ENCODE measurements at regions not wholly inside any gene's neighbourhood (a gene's known extent, or its start where the extent isn't known, plus 50 kb on each side); places are given as distances from the start of the nearest gene placed in this dataset.

DNA sequence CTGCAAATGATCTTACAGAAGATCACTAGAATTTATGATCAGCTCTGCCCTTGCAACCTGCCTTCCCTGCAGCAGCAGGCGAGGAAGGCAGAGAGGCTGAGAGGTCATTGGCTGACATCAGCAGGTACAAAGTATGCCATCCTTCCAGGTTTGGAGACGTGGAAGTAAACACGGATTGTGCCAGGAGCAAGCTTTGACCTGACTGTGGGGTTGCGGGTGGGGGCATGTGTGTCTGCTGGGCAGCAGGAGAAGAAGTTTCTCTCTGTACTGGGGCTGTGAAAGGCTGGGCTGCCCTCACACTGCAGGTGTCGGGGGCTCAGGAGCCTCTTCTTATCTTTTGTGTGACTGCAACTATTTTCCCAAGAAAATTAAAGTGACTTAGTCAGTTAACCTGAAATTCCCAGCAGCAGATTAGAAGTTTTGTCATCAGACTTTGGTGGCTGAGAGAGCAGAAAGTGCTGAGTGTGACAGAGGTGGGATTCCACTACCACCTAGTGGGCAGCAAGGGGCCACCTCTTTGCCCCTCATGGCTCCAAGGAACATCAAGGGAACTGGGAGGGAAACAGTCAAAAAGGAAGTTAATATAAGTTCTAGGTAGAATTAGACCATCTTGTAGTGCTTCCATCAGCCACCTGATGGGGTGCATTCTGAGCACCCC lies 565.9 kb downstream of the ETS1 start:
- H3K27ac Mint-ChIP-seq = no peak overlapping the region
- H3K4me1 Mint-ChIP-seq (ENCODE audit: low read depth) = no peaks in the 10 kb centered on the region
- no peak for DNase-seq (ENCODE audit: low spot score)
- intact Hi-C loops (cut with micrococcal nuclease) = no loop called here
- H3K36me3 Mint-ChIP-seq (ENCODE audit: low read depth) = no peaks in the 10 kb centered on the region
- H3K4me3 Mint-ChIP-seq = no peak overlapping the region
- H3K27me3 Mint-ChIP-seq (ENCODE audit: insufficient read depth) = peaks cover 14% of the 10 kb centered on the region
- H3K9me3 Mint-ChIP-seq = no peaks in the 10 kb centered on the region

DNA sequence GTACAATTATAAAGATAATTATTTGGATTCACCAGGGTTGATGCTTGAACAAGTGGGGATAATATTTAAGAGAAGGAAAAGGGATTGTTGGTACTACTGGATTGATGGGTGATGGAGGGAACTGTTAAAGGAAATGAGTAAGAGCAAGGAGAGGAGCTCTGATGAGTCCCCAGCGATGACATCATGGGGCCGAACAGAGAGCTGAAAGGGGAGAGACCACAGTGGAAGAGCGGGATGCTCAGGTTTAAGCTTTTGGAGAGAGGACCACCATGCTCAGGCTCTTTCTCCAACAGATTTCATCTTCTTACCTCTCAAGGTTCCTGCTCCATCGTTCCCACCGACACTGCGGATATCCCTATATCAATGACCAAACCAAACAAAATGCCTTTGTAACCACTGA lies 568.7 kb downstream of the ETS1 start:
- intact Hi-C loops (cut with micrococcal nuclease) = no loop called here
- H3K4me3 Mint-ChIP-seq = no peak overlapping the region
- H3K9me3 Mint-ChIP-seq = no peaks in the 10 kb centered on the region
- no peak for DNase-seq (ENCODE audit: low spot score)
- H3K27me3 Mint-ChIP-seq (ENCODE audit: insufficient read depth) = peaks cover 18% of the 10 kb centered on the region
- H3K4me1 Mint-ChIP-seq (ENCODE audit: low read depth) = no peaks in the 10 kb centered on the region
- H3K27ac Mint-ChIP-seq = no peak overlapping the region
- no peaks in the 10 kb centered on the region for H3K36me3 Mint-ChIP-seq (ENCODE audit: low read depth)

DNA sequence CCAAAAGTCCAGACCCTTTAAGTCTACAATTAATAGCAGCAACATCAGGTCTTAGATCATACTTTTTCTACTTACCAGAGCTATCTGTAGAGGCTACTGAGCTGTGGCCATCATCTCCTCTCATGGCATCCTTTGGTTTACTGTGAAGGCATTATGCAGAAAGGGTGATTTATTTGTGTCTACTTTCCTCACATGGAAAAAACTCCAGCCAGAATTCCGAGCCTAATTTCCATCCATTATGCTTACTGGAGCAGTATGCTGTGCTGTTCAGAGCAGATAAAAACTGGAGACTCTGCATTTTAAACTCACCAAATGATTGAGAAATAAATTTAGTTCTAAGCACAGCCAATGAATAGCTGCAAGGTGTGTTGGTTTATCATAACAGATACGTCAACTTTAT lies 581.8 kb downstream of the ETS1 start:
- no peak overlapping the region for H3K4me3 Mint-ChIP-seq
- intact Hi-C loops (cut with micrococcal nuclease) = no loop called here
- peaks cover 16% of the 10 kb centered on the region for H3K27me3 Mint-ChIP-seq (ENCODE audit: insufficient read depth)
- no peak overlapping the region for H3K27ac Mint-ChIP-seq
- DNase-seq (ENCODE audit: low spot score) = no peak
- peaks cover 22% of the 10 kb centered on the region for H3K9me3 Mint-ChIP-seq
- H3K36me3 Mint-ChIP-seq (ENCODE audit: low read depth) = no peaks in the 10 kb centered on the region
- H3K4me1 Mint-ChIP-seq (ENCODE audit: low read depth) = no peaks in the 10 kb centered on the region

DNA sequence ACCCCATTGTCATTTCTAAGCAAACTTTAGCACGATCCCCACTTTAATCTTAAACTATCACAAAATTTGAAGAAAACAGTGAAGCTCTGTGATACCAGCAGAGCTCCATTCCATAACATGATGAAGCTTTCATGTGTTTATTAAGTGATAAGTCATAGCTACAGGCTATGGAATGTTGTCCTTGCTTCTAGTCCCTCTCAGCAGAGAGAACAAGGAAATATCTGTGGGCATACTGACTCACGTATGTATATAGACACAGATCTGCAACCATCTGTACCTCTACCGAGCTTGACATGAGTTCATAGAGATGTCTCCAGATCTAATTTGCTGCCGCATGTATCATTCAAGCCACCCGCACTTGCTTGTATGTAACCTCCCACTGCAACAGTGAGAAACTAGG lies 588.9 kb downstream of the ETS1 start:
- Mint-ChIP-seq H3K27me3 (ENCODE audit: insufficient read depth) (peaks cover 10% of the 10 kb centered on the region), H3K4me1 (ENCODE audit: low read depth) (no peaks in the 10 kb centered on the region)
- intact Hi-C loops (cut with micrococcal nuclease) = no loop called here

DNA sequence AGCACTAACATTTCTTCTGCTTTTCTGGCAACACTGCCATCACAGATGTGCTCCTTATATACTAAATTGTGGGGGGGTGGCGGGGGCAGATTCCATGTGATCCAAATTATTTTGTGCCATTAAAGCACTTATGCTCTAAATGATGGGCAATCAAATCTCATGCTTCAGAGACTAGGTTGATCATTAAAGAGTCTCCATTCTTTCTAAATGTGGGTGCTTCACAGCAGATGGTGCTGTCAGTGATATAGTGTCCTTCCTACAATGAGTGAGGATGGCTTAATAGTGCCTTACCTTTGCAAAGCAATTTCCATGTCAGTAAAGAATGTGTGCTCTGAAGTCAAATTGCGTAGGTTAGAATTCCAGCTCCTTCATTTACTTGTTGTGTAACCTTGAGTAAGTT lies 589.8 kb downstream of the ETS1 start:
- Mint-ChIP-seq H3K9me3 (no peaks in the 10 kb centered on the region), H3K27ac (no peak overlapping the region), H3K27me3 (ENCODE audit: insufficient read depth) (peaks cover 10% of the 10 kb centered on the region), H3K4me1 (ENCODE audit: low read depth) (no peaks in the 10 kb centered on the region), H3K4me3 (no peak overlapping the region), H3K36me3 (ENCODE audit: low read depth) (no peaks in the 10 kb centered on the region)
- DNase-seq (ENCODE audit: low spot score) = no peak
- intact Hi-C loops (cut with micrococcal nuclease) = no loop called here

More for the DNA sequence above, 588.9 kb downstream of the ETS1 start:
- Mint-ChIP-seq H3K4me3 (no peak overlapping the region), H3K9me3 (no peaks in the 10 kb centered on the region), H3K36me3 (ENCODE audit: low read depth) (no peaks in the 10 kb centered on the region), H3K27ac (no peak overlapping the region)
- no peak for DNase-seq (ENCODE audit: low spot score)

DNA sequence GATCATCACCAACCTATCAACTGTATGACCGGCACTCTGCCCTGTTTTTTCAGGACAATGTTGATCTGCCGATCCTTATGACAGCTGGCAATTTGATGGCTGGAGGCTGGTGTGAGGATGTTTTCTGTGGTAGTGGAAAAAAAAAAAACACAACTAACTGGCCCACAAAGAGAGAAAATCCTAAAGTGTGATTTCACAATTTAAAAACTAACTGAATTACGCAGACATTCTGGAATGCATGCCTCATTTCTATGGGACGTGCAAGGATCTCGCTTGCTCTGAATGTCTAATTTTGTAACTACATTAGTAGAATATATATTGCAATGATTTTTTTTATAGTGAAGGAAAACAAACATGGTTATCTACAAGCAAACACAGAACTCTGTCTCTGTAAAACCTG lies 590.5 kb downstream of the ETS1 start:
- H3K27me3 Mint-ChIP-seq (ENCODE audit: insufficient read depth) = peaks cover 7% of the 10 kb centered on the region
- DNase-seq (ENCODE audit: low spot score) = no peak
- intact Hi-C loops (cut with micrococcal nuclease) = no loop called here
- no peaks in the 10 kb centered on the region for H3K9me3 Mint-ChIP-seq
- H3K4me3 Mint-ChIP-seq = no peak overlapping the region
- H3K4me1 Mint-ChIP-seq (ENCODE audit: low read depth) = no peaks in the 10 kb centered on the region
- H3K36me3 Mint-ChIP-seq (ENCODE audit: low read depth) = no peaks in the 10 kb centered on the region
- no peak overlapping the region for H3K27ac Mint-ChIP-seq

DNA sequence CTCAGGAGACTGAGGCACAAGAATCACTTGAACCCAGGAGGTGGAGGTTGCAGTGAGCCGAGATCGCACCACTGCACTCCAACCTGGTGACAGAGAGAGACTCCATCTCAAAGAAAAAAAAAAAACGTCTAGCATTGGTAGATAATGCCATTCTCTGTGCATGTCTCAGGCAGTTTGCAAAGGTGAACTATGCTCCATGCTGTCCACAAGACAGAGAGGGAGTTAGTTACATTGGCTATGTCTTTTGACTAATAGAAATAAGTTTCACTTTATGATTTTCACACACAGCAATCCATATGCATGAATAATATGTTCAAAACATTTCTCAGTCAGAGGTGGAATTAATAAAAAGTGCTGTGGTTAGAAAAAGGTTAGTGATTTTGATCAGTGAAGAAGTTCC lies 591.4 kb downstream of the ETS1 start:
- intact Hi-C loops (cut with micrococcal nuclease) = no loop called here
- H3K36me3 Mint-ChIP-seq (ENCODE audit: low read depth) = no peaks in the 10 kb centered on the region
- H3K4me1 Mint-ChIP-seq (ENCODE audit: low read depth) = no peaks in the 10 kb centered on the region
- peaks cover 7% of the 10 kb centered on the region for H3K27me3 Mint-ChIP-seq (ENCODE audit: insufficient read depth)
- no peak overlapping the region for H3K27ac Mint-ChIP-seq
- DNase-seq (ENCODE audit: low spot score) = no peak
- H3K4me3 Mint-ChIP-seq = no peak overlapping the region
- no peaks in the 10 kb centered on the region for H3K9me3 Mint-ChIP-seq

DNA sequence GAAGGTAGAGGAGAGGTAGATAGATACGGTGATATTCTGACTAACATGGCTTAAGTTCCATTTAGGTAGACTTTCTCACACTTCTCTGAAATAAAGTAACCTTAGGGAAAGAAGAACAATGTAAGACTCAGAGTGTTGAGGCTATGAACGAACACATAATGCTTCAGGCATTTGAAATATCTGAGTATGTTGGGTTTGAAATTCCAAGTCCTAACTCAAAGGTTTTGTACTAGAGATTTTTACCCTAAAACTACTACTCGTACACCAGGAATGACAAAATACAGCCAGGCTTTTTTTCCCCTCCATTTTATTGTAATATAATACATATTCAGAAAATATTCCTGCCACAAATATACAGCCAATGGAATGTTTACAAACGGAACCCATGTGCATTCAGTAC lies 592.6 kb downstream of the ETS1 start:
- Mint-ChIP-seq H3K27ac (no peak overlapping the region), H3K4me1 (ENCODE audit: low read depth) (no peaks in the 10 kb centered on the region), H3K27me3 (ENCODE audit: insufficient read depth) (peaks cover 7% of the 10 kb centered on the region), H3K36me3 (ENCODE audit: low read depth) (no peaks in the 10 kb centered on the region), H3K4me3 (no peak overlapping the region), H3K9me3 (no peaks in the 10 kb centered on the region)
- intact Hi-C loops (cut with micrococcal nuclease) = no loop called here
- no peak for DNase-seq (ENCODE audit: low spot score)

DNA sequence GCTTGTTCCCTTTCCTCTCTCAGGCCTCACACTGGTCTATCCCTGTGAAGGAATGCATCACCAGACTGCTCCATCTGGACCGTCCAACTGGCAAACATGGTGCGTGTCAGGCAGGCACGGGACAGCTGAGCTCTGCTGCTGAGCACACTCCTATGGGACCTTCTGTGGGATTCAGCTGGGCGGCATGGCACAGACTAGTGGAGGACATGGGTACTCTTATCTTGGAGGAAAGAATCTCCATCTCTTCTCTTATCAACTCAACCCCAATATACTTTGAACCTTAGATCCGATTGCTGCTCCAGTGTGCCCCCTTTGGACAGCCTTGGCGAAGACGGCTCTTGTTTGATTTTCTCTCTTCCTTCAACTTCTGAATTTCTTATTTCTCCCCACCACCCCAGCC lies 593.6 kb downstream of the ETS1 start:
- Mint-ChIP-seq H3K9me3 (no peaks in the 10 kb centered on the region), H3K4me1 (ENCODE audit: low read depth) (no peaks in the 10 kb centered on the region), H3K27me3 (ENCODE audit: insufficient read depth) (peaks cover 7% of the 10 kb centered on the region), H3K4me3 (no peak overlapping the region), H3K27ac (no peak overlapping the region), H3K36me3 (ENCODE audit: low read depth) (no peaks in the 10 kb centered on the region)
- no peak for DNase-seq (ENCODE audit: low spot score)
- intact Hi-C loops (cut with micrococcal nuclease) = no loop called here

DNA sequence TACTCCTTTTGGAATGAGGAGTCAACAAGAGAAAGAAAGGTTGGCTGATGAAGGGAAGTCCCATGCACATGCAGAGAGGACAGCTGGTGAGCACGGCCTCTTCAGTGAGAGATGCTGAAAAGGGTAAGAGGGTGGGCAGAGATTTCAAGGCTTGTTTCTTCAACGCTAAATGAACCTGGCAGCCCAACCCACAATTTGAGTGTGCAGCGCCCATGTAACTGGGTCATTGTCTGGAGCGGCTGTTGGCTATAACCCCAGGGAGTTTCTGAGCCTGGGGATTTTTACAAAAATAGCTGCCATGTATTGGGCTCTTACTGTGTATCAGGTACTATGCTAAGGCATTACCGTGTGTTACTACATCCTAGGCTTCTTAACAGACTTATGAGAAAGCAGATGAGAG lies 594.1 kb downstream of the ETS1 start:
- intact Hi-C loops (cut with micrococcal nuclease) = no loop called here
- H3K9me3 Mint-ChIP-seq = no peaks in the 10 kb centered on the region
- no peak overlapping the region for H3K4me3 Mint-ChIP-seq
- DNase-seq (ENCODE audit: low spot score) = no peak
- no peak overlapping the region for H3K27ac Mint-ChIP-seq
- no peaks in the 10 kb centered on the region for H3K4me1 Mint-ChIP-seq (ENCODE audit: low read depth)
- H3K36me3 Mint-ChIP-seq (ENCODE audit: low read depth) = no peaks in the 10 kb centered on the region
- H3K27me3 Mint-ChIP-seq (ENCODE audit: insufficient read depth) = peaks cover 7% of the 10 kb centered on the region

DNA sequence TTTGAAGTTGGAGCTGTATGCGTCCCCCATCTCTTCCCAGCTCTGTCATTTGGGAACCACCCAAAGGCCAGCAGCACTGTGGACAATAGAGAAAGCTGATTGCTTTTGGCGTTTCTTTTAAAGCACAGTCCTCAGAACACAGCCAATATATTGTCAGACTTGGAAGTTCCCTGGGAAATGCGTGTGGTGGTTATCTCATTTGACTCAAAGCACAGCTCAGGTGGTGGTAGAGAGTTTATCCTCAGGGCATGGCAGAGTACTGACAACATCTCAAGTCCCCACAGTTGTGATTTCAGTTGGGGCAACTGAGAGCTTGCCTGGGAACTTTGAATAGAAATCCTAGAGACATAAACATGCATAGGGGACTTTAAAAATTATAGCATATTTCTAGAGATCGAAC lies 601.3 kb downstream of the ETS1 start:
- Mint-ChIP-seq H3K27ac (no peak overlapping the region), H3K4me3 (no peak overlapping the region), H3K9me3 (no peaks in the 10 kb centered on the region), H3K27me3 (ENCODE audit: insufficient read depth) (no peaks in the 10 kb centered on the region), H3K36me3 (ENCODE audit: low read depth) (no peaks in the 10 kb centered on the region), H3K4me1 (ENCODE audit: low read depth) (no peaks in the 10 kb centered on the region)
- intact Hi-C loops (cut with micrococcal nuclease) = no loop called here
- no peak for DNase-seq (ENCODE audit: low spot score)

DNA sequence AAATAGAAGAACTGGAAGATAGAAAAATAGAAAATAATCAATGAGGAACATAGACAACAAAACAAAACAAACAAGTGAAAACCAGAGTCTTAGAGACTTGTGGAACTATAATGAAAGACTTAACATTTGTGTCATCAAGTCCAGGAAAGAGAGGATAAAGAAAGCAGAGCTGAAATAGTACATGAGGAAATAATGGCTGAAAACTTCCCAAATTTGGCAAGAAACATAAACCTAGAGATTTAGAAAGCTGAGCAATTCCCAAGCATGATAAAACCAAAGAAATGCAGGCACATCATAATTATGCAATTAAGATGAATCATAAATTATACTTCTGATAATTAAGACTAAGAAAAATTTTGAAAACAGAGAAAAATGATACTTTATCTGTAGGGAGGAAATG lies 614.5 kb downstream of the ETS1 start:
- Mint-ChIP-seq H3K4me3 (no peak overlapping the region), H3K27me3 (ENCODE audit: insufficient read depth) (peaks cover 8% of the 10 kb centered on the region), H3K4me1 (ENCODE audit: low read depth) (no peaks in the 10 kb centered on the region), H3K9me3 (no peaks in the 10 kb centered on the region), H3K27ac (no peak overlapping the region), H3K36me3 (ENCODE audit: low read depth) (no peaks in the 10 kb centered on the region)
- DNase-seq (ENCODE audit: low spot score) = no peak
- intact Hi-C loops (cut with micrococcal nuclease) = no loop called here

DNA sequence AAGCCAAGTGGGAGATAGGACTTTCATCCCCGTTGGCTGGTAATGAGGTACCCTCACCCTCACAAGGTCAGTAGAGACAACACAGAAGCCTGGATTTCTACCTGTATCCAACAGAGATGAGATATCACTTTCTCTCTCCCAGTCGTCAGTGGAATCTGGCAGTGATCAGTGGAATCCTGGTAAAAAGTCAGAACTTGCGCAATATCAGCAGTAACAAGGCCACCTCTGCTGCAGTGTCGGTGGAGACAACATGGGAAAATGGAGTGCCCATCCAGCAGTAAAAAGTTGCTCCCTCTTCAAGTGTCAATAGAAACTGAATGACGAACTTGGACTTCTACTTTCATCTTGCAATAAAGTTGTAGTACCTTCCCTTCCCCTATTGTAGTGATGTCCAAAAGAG lies 615.9 kb downstream of the ETS1 start:
- no peak overlapping the region for H3K27ac Mint-ChIP-seq
- H3K4me3 Mint-ChIP-seq = no peak overlapping the region
- DNase-seq (ENCODE audit: low spot score) = no peak
- no peaks in the 10 kb centered on the region for H3K36me3 Mint-ChIP-seq (ENCODE audit: low read depth)
- no peaks in the 10 kb centered on the region for H3K4me1 Mint-ChIP-seq (ENCODE audit: low read depth)
- H3K9me3 Mint-ChIP-seq = no peaks in the 10 kb centered on the region
- peaks cover 8% of the 10 kb centered on the region for H3K27me3 Mint-ChIP-seq (ENCODE audit: insufficient read depth)
- intact Hi-C loops (cut with micrococcal nuclease) = no loop called here

DNA sequence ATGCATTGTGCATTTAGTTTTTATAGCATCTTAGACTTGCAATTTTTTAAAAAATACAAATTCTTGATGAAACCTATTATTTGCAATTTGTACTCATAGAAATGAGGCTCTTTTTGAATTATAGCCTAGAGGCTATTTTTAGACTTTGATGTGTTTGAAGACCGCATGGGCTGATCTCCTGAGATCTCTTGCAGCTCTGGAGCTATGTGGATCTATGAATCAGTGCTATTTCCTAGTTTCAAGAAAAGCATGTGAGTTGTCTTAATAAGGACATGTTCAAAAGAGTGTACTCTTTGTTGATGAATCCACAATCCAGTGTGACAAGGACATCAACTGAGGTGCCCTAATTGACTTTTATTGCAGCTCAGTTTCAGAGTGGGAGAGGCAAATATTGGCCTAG lies 620.5 kb downstream of the ETS1 start:
- H3K36me3 Mint-ChIP-seq (ENCODE audit: low read depth) = no peaks in the 10 kb centered on the region
- H3K27me3 Mint-ChIP-seq (ENCODE audit: insufficient read depth) = peaks cover 13% of the 10 kb centered on the region
- H3K9me3 Mint-ChIP-seq = no peaks in the 10 kb centered on the region
- no peak overlapping the region for H3K4me3 Mint-ChIP-seq
- intact Hi-C loops (cut with micrococcal nuclease) = no loop called here
- no peak for DNase-seq (ENCODE audit: low spot score)
- no peaks in the 10 kb centered on the region for H3K4me1 Mint-ChIP-seq (ENCODE audit: low read depth)
- H3K27ac Mint-ChIP-seq = no peak overlapping the region

All from activated T-helper 1 cell treated with anti-CD3 and anti-CD28 coated beads, Interleukin-12 subunit alpha, Interleukin-12 subunit beta, Interleukin-2, Interleukin-4 antibody, amounts not matched to agents 30 ng/mL and 10 ng/mL and 1 ng/mL, durations not matched to agents 14 hours and 24 hours and 36 hours (primary cell).